HFFc6 (cell line): ENCODE measurements at regions not wholly inside any gene's neighbourhood (a gene's known extent, or its start where the extent isn't known, plus 50 kb on each side); places are given as distances from the start of the nearest gene placed in this dataset.

Experiments
- DNase-seq: peaks from one replicate; pipeline ENCODE4 v3.0.0-alpha.2; 2018
- H3K27ac Mint-ChIP-seq: 2 replicates; pipeline ENCODE4 v1.8.0; 2020; ENCODE audit warnings: mild to moderate bottlenecking, mixed read lengths
- H3K27me3 Mint-ChIP-seq: 2 replicates; pipeline ENCODE4 v1.8.0; 2021; ENCODE audit warnings: mild to moderate bottlenecking, moderate library complexity, mixed read lengths; ENCODE audit not compliant: insufficient read depth
- H3K36me3 Mint-ChIP-seq: 2 replicates; pipeline ENCODE4 v1.8.0; 2021; ENCODE audit warnings: low read depth, mixed read lengths
- H3K4me1 Mint-ChIP-seq: 2 replicates; pipeline ENCODE4 v1.8.0; 2020; ENCODE audit warnings: low read depth, mixed read lengths
- H3K4me3 Mint-ChIP-seq: 2 replicates; pipeline ENCODE4 v1.8.0; 2020; ENCODE audit warnings: mild to moderate bottlenecking, moderate library complexity, mixed read lengths
- H3K9me3 Mint-ChIP-seq: 2 replicates; pipeline ENCODE4 v1.8.0; 2020; ENCODE audit warnings: mild to moderate bottlenecking, mixed read lengths
- TF ChIP-seq, protein P1 (sequence below): fragments of 200-600 bp; sonication (generic); IDR thresholded peaks from 2 replicates; pipeline ENCODE4 v1.5.0; 2021; ENCODE audit warnings: antibody characterized with exemption, mild to moderate bottlenecking

DNA sequence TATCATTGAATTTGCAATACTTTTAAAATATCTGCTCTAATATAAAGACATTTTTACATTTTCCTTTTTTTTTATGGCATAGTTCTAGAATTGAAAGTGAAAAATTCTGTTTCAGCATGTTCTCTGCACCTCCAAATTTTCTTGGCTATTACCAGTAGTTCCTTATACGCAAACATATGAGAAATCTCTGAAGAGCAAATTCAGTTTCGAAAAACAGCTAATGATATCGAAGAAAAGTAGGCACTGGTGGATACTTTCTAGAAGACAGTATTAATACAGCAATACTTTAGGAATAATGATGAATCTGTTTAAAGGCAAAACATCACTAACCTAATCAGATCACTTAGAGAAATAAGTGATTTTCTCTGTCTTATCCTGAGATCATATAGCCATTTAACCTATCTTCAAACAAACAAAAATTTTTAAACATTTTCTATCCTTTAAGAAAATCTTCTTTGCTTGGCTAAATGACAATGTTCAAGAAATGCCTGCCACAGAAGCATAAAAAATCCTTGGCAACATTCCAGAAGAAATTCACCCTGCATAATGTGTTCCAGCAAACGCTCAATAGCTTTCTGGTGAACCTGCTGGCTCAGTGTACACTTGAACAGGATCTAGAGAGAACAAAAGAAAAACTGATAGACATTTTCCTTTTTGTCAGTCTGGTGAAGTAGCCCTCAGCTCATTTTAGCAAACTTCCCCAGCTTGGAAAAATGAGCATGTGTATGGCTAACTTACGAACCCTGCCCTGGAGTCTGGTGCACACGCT is 51.2 kb upstream of the KLF3 start:
- peaks cover 10% of the 10 kb centered on the region for H3K27me3 Mint-ChIP-seq
- TF ChIP-seq, protein P1, sequence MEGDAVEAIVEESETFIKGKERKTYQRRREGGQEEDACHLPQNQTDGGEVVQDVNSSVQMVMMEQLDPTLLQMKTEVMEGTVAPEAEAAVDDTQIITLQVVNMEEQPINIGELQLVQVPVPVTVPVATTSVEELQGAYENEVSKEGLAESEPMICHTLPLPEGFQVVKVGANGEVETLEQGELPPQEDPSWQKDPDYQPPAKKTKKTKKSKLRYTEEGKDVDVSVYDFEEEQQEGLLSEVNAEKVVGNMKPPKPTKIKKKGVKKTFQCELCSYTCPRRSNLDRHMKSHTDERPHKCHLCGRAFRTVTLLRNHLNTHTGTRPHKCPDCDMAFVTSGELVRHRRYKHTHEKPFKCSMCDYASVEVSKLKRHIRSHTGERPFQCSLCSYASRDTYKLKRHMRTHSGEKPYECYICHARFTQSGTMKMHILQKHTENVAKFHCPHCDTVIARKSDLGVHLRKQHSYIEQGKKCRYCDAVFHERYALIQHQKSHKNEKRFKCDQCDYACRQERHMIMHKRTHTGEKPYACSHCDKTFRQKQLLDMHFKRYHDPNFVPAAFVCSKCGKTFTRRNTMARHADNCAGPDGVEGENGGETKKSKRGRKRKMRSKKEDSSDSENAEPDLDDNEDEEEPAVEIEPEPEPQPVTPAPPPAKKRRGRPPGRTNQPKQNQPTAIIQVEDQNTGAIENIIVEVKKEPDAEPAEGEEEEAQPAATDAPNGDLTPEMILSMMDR, result no peak
- no peaks in the 10 kb centered on the region for H3K9me3 Mint-ChIP-seq
- no peak overlapping the region for H3K4me3 Mint-ChIP-seq
- H3K36me3 Mint-ChIP-seq, result no peaks in the 10 kb centered on the region
- DNase-seq, result no peak
- H3K27ac Mint-ChIP-seq, result no peak overlapping the region
- H3K4me1 Mint-ChIP-seq, result no peaks in the 10 kb centered on the region; the same call in 1 of the 2 replicates
